Activated T-helper 1 cell treated with anti-CD3 and anti-CD28 coated beads, Interleukin-12 subunit alpha, Interleukin-12 subunit beta, Interleukin-2, Interleukin-4 antibody, amounts not matched to agents 30 ng/mL and 10 ng/mL and 1 ng/mL, durations not matched to agents 14 hours and 24 hours and 36 hours (primary cell): ENCODE measurements at regions not wholly inside any gene's neighbourhood (a gene's known extent, or its start where the extent isn't known, plus 50 kb on each side); places are given as distances from the start of the nearest gene placed in this dataset.

Experiments used
- DNase-seq: peaks from one replicate; pipeline ENCODE4 v3.0.0; 2021; ENCODE audit warnings: low spot score
- H3K27ac Mint-ChIP-seq: one replicate; pipeline ENCODE4 v1.8.0; 2021; ENCODE audit warnings: mild to moderate bottlenecking, mixed read lengths
- H3K27me3 Mint-ChIP-seq: one replicate; pipeline ENCODE4 v1.8.0; 2022; ENCODE audit warnings: mild to moderate bottlenecking, moderate library complexity, mixed read lengths; ENCODE audit not compliant: insufficient read depth
- H3K36me3 Mint-ChIP-seq: one replicate; pipeline ENCODE4 v1.8.0; 2021; ENCODE audit warnings: low read depth, mixed read lengths
- H3K4me1 Mint-ChIP-seq: one replicate; pipeline ENCODE4 v1.8.0; 2021; ENCODE audit warnings: low read depth, mixed read lengths
- H3K4me3 Mint-ChIP-seq: one replicate; pipeline ENCODE4 v1.8.0; 2021; ENCODE audit warnings: mild to moderate bottlenecking, moderate library complexity, mixed read lengths
- H3K9me3 Mint-ChIP-seq: one replicate; pipeline ENCODE4 v1.8.0; 2021; ENCODE audit warnings: mixed read lengths
- intact Hi-C: fragments of 100-400 bp; cut with micrococcal nuclease; formaldehyde crosslinking; loops from one replicate; pipeline ENCODE4 v1.15.1; 2024

DNA sequence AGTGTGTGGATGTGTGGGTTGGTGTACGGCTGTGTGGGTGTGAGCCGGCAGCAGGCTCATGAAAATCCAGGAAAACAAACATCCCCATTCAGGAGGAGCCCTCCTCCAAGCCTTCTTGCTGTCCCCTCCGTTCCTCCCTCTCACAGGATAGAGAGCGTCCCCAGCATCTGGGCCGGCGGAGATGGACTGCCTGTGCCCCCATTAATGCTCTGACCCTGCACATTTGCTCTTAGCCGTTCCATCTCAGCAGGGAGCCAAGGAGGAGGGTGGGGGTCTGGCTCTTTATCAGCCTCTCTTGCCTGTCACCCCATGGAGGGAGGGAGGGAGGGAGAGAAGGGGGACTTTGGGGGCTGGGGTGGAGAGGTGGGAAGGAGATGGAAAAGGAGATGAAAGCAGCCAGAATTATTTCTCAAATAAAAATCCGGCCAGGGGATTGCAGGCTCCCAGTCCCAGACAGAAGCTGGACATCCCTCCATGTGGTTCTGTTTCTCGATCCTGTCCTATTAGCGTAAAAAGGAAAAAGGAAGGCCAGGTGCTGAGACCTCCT is 240.0 kb upstream of the ZFHX3 start:
- Mint-ChIP-seq H3K27ac (no peak overlapping the region), H3K36me3 (no peaks in the 10 kb centered on the region)

DNA sequence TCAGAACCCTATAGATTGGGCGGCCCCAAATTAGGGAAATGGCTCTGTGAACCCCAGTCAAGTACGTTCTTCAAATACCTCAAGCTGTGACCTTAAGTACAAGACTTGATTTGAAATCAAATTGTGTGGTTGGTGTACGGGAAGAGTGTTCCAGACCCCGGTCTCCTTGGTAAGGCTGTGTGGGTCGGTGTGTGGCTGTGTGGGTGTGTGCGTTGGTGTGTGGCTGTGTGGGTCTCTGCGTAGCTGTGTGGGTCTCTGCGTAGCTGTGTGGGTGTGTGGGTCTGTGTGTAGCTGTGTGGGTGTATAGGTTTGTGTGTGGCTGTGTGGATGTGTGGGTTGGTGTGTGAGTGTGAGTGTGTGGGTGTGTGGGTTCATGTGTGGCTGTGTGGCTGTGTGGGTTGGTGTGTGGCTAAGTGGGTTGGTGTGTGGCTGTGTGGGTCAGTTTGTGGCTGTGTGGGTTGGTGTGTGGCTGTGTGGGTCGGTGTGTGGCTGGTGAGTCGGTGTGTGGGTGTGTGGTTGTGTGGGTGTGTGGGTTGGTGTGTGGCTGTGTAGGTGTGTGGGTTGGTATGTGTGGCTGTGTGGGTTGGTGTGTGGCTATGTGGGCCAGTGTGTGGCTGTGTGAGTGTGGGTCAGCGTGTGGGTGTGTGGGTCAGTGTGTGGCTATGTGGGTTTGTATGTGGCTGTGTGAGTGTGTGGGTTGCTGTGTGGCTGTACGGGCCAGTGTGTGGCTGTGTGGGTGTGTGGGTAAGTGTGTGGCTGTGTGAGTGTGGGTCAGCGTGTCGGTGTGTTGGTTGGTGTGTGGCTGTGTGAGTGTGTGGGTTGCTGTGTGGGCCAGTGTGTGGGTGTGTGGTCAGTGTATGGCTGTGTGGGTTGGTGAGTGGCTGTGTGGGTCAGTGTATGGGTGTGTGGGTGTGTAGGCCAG is 238.7 kb upstream of the ZFHX3 start:
- Mint-ChIP-seq H3K27ac (no peak overlapping the region), H3K4me1 (no peaks in the 10 kb centered on the region), H3K27me3 (no peaks in the 10 kb centered on the region), H3K4me3 (no peak overlapping the region), H3K36me3 (no peaks in the 10 kb centered on the region), H3K9me3 (peaks cover 3% of the 10 kb centered on the region)
- intact Hi-C loops = no loop called here
- no peak for DNase-seq

More for the DNA sequence above, 240.0 kb upstream of the ZFHX3 start:
- no peaks in the 10 kb centered on the region for H3K27me3 Mint-ChIP-seq
- intact Hi-C loops = no loop called here
- no peak overlapping the region for H3K4me3 Mint-ChIP-seq
- H3K9me3 Mint-ChIP-seq = peaks cover 5% of the 10 kb centered on the region
- no peak for DNase-seq
- no peaks in the 10 kb centered on the region for H3K4me1 Mint-ChIP-seq

DNA sequence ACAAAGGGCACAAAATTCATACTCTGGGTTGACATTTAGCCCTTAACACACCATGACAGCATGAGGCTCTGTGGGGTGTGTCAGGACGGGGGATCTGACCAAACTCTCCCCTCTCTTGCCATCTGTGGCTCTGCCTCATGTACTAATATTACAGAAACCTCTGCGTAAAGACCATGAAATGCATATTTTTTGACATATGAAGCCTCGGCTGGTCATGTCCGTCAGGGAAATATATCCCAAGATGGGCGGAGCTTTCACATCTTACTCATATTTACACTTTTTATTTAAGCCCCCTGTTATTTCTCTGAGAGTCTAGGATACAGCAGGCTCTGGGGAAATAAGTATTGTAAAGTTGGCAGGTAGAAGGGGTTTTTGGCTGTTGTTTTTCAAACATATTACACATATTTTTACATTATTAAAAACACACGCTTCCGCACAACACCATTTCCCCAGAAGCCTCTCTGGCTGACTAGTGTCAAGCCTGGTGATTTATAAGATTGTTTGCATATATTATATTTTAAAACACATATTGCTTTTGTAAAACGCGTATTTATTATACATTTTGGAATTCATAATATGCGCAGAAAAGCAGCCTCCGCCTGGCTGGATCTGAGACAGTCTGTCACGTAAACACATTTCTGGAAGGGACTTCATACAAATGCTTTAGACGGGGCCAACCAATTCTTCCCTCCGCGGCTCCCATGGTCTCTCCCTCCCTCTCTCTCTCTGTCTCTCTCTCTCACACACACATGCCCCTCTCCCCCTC is 237.7 kb upstream of the ZFHX3 start:
- Mint-ChIP-seq H3K4me1 (no peaks in the 10 kb centered on the region), H3K9me3 (peaks cover 3% of the 10 kb centered on the region), H3K4me3 (no peak overlapping the region), H3K27me3 (no peaks in the 10 kb centered on the region), H3K36me3 (no peaks in the 10 kb centered on the region), H3K27ac (no peak overlapping the region)
- no peak for DNase-seq
- intact Hi-C loops = no loop called here

DNA sequence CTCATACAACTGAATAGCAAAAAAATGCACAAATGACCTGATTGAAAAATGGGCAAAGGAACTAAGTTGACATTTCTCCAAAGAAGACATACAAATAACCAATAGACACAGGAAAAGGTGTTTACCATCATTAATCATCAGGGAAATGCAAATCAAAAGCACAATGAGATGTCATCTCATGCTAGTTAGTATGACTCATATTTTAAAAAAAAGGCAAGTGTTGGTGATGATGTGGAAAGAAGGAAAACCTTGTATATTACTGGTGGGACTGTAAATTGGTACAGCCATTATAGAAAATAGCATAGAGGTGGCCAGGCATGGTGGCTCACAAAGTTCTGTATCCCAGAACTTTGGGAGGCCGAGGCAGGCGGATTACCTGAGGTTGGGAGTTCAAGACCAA is 232.5 kb upstream of the ZFHX3 start:
- intact Hi-C loops = no loop called here
- Mint-ChIP-seq H3K27me3 (no peaks in the 10 kb centered on the region), H3K36me3 (no peaks in the 10 kb centered on the region), H3K9me3 (peaks cover 16% of the 10 kb centered on the region), H3K4me1 (no peaks in the 10 kb centered on the region), H3K27ac (no peak overlapping the region), H3K4me3 (no peak overlapping the region)
- no peak for DNase-seq

DNA sequence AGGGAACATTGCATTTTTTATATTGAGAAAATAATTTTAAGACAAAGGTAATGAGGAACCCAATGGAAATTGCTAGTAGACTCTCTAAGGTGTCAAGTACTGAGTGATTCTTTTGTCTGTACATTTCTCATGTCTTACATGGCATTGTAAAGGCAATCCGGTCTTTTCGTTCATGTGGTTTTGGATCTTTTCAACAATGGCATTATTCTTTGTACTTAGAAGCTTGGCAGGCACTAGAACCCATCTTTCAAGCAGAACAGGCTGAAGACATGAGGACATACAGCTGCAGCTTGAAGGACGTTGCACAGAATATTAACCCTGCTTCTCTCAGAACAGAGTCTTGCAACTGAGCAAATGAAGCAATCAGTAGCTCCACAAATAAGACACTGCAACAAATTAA is 231.5 kb upstream of the ZFHX3 start:
- Mint-ChIP-seq H3K4me3 (no peak overlapping the region), H3K27ac (no peak overlapping the region), H3K4me1 (no peaks in the 10 kb centered on the region), H3K27me3 (no peaks in the 10 kb centered on the region), H3K36me3 (no peaks in the 10 kb centered on the region), H3K9me3 (peaks cover 16% of the 10 kb centered on the region)
- DNase-seq = no peak
- intact Hi-C loops = no loop called here

DNA sequence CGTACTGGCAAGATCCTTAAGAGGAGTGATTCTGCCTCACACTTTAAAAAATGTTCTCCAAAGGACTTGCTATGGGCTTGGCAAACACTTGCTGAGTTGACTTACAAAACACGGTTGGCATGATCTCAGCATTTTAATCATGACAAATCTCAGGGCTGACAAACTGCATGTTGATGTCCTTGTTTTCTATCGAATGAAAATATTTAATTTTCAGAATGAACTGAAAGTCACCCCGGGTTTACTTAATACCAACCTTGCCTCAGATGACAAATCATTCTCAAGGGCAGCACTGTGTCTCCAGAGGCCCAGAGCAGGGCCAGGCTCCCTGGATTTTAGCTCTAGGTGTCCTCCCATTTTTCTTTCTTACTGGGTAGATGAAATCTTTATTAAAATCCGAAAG is 229.1 kb upstream of the ZFHX3 start:
- no peaks in the 10 kb centered on the region for H3K27me3 Mint-ChIP-seq
- no peak overlapping the region for H3K4me3 Mint-ChIP-seq
- intact Hi-C loops = no loop called here
- peaks cover 16% of the 10 kb centered on the region for H3K9me3 Mint-ChIP-seq
- H3K4me1 Mint-ChIP-seq = no peaks in the 10 kb centered on the region
- no peak overlapping the region for H3K27ac Mint-ChIP-seq
- H3K36me3 Mint-ChIP-seq = no peaks in the 10 kb centered on the region
- no peak for DNase-seq

DNA sequence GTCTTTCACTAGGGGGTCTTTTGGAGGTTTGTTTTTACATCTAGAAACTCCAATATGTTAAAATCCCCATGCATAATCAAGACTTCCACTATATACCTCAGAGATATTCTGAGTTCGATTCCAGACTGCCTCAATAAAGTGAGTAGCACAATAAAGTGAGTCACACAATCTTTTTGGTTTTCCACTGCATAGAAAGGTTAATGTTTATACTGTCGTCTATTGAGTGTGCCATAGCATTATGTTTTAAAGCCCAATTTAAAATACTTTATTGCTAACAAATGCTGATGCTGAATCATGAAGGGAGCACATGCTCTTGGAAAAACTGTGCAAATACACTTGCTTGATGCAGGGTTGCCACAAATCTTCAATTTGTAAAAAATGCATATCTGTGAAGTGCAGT is 227.5 kb upstream of the ZFHX3 start:
- Mint-ChIP-seq H3K36me3 (no peaks in the 10 kb centered on the region), H3K4me3 (no peak overlapping the region), H3K27ac (no peak overlapping the region), H3K4me1 (no peaks in the 10 kb centered on the region), H3K27me3 (no peaks in the 10 kb centered on the region), H3K9me3 (peaks cover 16% of the 10 kb centered on the region)
- no peak for DNase-seq
- intact Hi-C loops = no loop called here

DNA sequence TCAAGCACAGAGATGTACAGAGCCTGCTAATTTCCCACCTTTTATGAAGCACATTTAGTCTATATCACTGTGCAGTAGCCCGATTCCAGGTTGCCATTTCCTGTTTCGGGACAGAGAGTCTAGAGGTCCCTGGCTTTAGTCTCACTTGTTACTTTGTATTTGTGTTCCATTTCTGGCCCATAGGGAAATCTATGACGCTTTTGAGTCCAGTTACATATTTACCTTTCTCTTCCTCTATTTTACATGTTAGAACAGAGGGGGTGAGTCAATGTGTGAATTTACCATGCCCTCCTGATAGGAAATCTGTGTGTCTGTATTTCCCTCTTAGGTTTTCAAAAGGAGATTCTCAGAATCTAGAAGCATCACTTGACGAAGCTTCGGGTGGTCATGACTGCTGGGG is 227.1 kb upstream of the ZFHX3 start:
- intact Hi-C loops = no loop called here
- Mint-ChIP-seq H3K4me1 (no peaks in the 10 kb centered on the region), H3K27ac (no peak overlapping the region)

DNA sequence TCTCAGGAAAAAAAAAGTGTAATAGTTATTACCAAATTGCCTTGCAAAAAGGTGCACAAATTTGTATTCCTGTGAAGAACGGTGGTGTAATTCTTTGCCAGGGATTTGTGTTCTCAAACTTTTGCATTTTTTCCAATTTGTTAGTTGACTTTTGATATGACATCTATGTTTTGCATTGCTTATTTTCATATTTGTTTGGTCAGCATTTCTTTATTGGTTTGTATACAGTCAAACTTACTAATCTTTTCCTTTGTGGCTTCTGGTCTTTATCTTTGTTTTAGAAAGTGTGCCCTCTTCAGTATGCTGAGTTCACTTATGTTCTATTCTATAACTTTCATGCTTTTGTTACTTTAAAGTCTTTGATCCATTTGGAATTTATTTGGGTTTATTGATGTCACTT is 226.2 kb upstream of the ZFHX3 start:
- no peak for DNase-seq
- Mint-ChIP-seq H3K27ac (no peak overlapping the region), H3K27me3 (no peaks in the 10 kb centered on the region), H3K4me3 (no peak overlapping the region), H3K36me3 (no peaks in the 10 kb centered on the region), H3K4me1 (no peaks in the 10 kb centered on the region), H3K9me3 (peaks cover 9% of the 10 kb centered on the region)
- intact Hi-C loops = no loop called here

More for the DNA sequence above, 227.1 kb upstream of the ZFHX3 start:
- peaks cover 12% of the 10 kb centered on the region for H3K9me3 Mint-ChIP-seq
- no peak for DNase-seq
- H3K27me3 Mint-ChIP-seq = no peaks in the 10 kb centered on the region
- H3K4me3 Mint-ChIP-seq = no peak overlapping the region
- no peaks in the 10 kb centered on the region for H3K36me3 Mint-ChIP-seq

DNA sequence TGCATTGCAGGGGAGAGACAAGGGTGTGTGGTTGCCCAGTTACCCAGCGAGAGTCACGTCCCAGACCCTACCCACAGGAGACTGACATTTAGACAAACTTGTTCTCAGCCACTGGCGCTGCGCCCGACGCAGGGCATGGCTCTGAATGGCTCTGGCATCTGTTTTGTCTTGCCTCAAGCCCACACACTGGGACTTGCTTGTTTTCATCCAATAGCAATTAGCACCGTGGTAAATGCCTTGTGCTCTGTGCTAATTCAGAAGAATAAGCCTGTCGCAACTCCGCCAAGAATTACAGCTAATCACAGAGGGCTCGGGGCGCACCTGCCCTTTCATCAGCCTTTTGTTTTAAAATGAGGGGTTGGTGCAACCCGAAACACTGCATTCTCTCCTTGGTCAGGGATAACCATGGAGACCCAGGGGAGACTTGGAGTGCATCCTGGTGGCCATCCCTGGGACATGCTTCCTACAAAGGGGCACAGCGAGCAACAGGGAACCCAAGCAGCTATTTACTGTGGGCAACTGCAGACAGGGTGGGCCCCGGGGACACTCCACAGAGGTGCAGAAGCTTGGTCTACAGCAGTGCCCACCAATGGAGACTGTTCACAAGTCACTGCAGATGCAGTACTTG is 220.6 kb upstream of the ZFHX3 start:
- Mint-ChIP-seq H3K27ac (no peak overlapping the region), H3K36me3 (no peaks in the 10 kb centered on the region), H3K9me3 (peaks cover 6% of the 10 kb centered on the region), H3K4me3 (no peak overlapping the region), H3K4me1 (no peaks in the 10 kb centered on the region), H3K27me3 (no peaks in the 10 kb centered on the region)
- no peak for DNase-seq
- intact Hi-C loops = no loop called here

DNA sequence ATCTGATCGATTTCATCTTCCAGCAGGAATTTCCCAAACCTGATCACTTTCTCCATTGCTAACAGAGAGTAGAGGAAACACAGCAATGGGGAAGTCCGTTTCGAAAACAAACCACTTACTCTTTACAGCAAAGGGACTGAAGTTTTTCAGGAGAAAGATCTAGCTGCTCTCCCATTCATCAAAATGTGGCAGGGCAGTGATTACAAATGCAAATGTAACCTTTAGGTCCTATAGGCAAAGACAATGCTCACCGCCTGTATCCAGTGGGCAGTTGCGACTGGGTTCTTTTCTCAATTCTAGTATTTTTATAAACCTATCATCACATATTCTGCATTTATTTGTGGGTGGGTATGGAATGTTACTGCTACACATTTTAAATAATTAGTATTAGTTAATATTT is 218.0 kb upstream of the ZFHX3 start:
- H3K9me3 Mint-ChIP-seq = peaks cover 6% of the 10 kb centered on the region
- no peak for DNase-seq
- no peaks in the 10 kb centered on the region for H3K36me3 Mint-ChIP-seq
- H3K27me3 Mint-ChIP-seq = no peaks in the 10 kb centered on the region
- H3K27ac Mint-ChIP-seq = no peak overlapping the region
- H3K4me1 Mint-ChIP-seq = no peaks in the 10 kb centered on the region
- intact Hi-C loops = no loop called here
- no peak overlapping the region for H3K4me3 Mint-ChIP-seq

DNA sequence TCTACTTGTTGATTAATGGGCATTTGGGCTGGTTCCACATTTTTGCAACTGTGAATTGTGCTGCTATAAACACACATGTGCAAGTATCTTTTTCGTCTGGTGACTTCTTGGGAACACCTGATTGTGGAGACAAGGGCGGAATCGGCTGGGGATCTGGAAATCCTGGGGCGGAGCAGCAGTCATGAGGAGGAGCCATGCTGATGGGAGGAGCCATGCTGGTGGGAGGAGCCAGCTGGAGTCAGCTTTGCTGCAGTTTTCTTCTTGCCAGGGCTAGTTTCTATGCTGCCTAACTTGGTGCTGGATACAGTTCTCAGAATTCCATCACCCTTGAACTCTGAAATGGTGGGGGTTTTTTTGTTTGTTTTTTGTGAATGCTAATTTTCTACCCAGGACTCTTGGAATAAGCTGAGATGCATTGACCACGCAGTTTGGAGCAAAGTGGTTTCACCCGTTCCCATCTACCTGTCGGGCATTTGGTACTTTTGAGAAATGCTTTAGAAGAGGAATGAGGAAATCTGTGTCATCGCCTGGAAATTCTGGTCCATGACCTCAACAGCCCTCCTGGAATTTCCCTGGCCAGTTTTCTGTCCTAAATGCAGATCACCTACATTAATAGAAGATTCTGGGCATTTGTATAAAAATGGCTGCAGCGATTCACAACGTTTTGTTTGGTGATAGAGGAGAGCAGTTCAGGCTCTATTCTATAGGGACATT is 217.4 kb upstream of the ZFHX3 start:
- H3K4me3 Mint-ChIP-seq = no peak overlapping the region
- H3K36me3 Mint-ChIP-seq = no peaks in the 10 kb centered on the region
- intact Hi-C loops = no loop called here
- no peak overlapping the region for H3K27ac Mint-ChIP-seq
- no peak for DNase-seq
- peaks cover 6% of the 10 kb centered on the region for H3K9me3 Mint-ChIP-seq
- no peaks in the 10 kb centered on the region for H3K27me3 Mint-ChIP-seq
- no peaks in the 10 kb centered on the region for H3K4me1 Mint-ChIP-seq
